EL (cell line): ENCODE measurements at regions not wholly inside any gene's neighbourhood (a gene's known extent, or its start where the extent isn't known, plus 50 kb on each side); places are given as distances from the start of the nearest gene placed in this dataset.

Experiments
- DNase-seq: peaks from one replicate; pipeline ENCODE4 v3.0.0-alpha.2; 2016

DNA sequence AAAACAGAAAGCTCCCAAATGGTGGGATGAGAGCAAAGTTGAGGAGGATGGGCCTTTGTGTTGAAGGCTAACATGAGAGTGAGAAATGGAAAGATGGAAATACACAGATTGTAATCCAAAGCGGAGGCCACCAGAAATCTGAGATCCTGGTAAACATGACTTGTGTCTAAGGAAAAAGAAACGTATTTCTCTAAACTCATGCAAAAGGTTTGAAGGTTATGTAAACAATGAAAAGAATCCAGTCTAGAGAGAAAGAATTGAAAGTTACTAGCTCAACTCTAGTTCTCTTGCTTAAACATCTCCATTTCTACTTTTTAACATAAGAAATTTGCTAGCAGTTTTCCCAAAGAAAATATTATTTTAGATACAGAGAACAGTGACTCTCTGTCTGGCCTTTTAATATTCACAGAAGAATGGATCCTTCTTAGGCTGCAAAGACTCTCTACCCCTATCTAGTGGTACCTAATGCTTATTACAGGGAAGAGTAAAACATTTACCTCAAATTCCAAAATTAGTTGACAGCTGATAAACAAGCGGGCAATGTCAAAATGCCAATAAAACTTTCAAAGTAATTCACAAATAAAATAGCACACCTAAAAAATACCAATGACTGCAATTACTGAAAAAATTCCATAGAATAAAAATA, 75.8 kb upstream of the SOX5 start:
- no peak for DNase-seq

GRCh38 chr12:24023081-24023480, 73.6 kb upstream of the SOX5 start:
- no peak for DNase-seq

DNA sequence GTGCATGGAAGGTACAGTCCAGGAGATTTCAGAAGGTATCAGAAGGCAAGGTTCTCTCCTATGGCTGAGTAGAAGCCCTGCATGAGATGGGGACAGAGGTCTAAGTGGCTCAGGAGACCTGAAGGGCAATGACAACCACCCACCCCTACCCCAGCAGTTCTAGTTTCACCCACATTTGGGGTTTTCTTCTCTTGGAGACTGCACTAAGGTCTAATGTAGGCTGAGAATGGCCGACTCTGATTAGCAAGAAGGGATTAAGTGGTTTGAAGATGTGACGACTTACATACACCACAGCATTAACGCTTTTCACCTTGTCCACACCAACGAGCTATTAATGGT, 71.7 kb upstream of the SOX5 start:
- DNase-seq: no peak

GRCh38 chr12:24020397-24021163, 71.1 kb upstream of the SOX5 start:
- DNase-seq: no peak

GRCh38 chr12:24015833-24016160, 66.3 kb upstream of the SOX5 start:
- DNase-seq: no peak

- DNase-seq: no peak
Measured at GRCh38 chr12:24014915-24015832, 65.7 kb upstream of the SOX5 start.

- no peak for DNase-seq
Measured at GRCh38 chr12:24014240-24014639, 64.8 kb upstream of the SOX5 start.

GRCh38 chr12:24012528-24012927, 63.1 kb upstream of the SOX5 start:
- no peak for DNase-seq

DNA sequence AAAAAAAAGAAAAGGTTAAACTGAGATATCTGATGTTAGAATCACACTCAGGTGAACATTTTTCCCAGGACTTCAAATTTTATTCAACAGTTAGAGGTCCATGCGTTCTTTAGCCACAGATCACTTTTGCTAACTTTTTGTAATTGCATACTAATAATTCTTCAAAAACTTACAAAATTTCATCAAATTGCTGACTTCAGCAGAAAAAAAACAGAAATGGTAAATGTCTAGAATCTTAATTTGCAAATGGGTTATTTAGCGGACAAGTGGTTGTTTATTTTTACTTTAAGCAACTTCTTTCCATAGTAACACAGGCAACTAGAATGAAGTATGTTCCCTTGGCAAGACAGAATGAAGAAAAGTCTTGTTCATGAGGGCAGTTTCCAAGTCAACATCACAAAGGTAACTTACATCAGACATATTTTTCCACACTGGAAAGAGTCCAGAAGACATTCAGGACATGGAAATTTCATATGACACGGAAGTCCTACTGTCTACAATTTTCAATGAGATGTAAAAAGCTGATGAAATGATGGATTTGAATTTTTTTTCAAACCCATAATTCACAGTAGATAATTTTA, 62.5 kb upstream of the SOX5 start:
- DNase-seq: no peak

GRCh38 chr12:24008166-24008565, 58.7 kb upstream of the SOX5 start:
- no peak for DNase-seq
